ENCODE measurements at regions not wholly inside any gene's neighbourhood (a gene's known extent, or its start where the extent isn't known, plus 50 kb on each side); places are given as distances from the start of the nearest gene placed in this dataset.
"Not testable (repeated sequence)": the region's sequence is repeated elsewhere in the genome, so short reads cannot be mapped to it uniquely, and the experiment has no call there.

- TF ChIP-seq CTCF (IDR thresholded peaks at IDR 0.05; ENCODE audit: low read depth, low read length); EZH2phosphoT487 (IDR thresholded peaks at IDR 0.05; ENCODE audit: low read depth): not testable (repeated sequence)
Observed at GRCh38 chr20:30900080-30900719, 357.3 kb upstream of the DEFB115 start.
